ENCODE measurements at regions not wholly inside any gene's neighbourhood (a gene's known extent, or its start where the extent isn't known, plus 50 kb on each side); places are given as distances from the start of the nearest gene placed in this dataset.

- no peak overlapping the region for H3K4me3 ChIP-seq (replicated peaks; ENCODE audit: insufficient read depth, low read length)
- DNase-seq (ENCODE audit: low read depth in 1 of 2, low spot score in 1 of 2), result no peak
- H3K27ac ChIP-seq (replicated peaks), result no peak overlapping the region
- TF ChIP-seq, protein P1, sequence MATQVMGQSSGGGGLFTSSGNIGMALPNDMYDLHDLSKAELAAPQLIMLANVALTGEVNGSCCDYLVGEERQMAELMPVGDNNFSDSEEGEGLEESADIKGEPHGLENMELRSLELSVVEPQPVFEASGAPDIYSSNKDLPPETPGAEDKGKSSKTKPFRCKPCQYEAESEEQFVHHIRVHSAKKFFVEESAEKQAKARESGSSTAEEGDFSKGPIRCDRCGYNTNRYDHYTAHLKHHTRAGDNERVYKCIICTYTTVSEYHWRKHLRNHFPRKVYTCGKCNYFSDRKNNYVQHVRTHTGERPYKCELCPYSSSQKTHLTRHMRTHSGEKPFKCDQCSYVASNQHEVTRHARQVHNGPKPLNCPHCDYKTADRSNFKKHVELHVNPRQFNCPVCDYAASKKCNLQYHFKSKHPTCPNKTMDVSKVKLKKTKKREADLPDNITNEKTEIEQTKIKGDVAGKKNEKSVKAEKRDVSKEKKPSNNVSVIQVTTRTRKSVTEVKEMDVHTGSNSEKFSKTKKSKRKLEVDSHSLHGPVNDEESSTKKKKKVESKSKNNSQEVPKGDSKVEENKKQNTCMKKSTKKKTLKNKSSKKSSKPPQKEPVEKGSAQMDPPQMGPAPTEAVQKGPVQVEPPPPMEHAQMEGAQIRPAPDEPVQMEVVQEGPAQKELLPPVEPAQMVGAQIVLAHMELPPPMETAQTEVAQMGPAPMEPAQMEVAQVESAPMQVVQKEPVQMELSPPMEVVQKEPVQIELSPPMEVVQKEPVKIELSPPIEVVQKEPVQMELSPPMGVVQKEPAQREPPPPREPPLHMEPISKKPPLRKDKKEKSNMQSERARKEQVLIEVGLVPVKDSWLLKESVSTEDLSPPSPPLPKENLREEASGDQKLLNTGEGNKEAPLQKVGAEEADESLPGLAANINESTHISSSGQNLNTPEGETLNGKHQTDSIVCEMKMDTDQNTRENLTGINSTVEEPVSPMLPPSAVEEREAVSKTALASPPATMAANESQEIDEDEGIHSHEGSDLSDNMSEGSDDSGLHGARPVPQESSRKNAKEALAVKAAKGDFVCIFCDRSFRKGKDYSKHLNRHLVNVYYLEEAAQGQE (IDR thresholded peaks at IDR 0.05; ENCODE audit: insufficient replicate concordance, low read depth), result no peak
- TF ChIP-seq CTCF (IDR thresholded peaks at IDR 0.05; ENCODE audit: insufficient read depth, low read length) (no peak), POLR2AphosphoS5 (IDR thresholded peaks at IDR 0.05; ENCODE audit: low read depth) (no peak), SPI1 (IDR thresholded peaks at IDR 0.05; ENCODE audit: borderline replicate concordance, low read depth) (no peak), GABPA (IDR thresholded peaks at IDR 0.05; ENCODE audit: low read depth) (no peak)
- H3K27me3 ChIP-seq (ENCODE audit: insufficient read depth, poor library complexity, severe bottlenecking), result no peaks in the 10 kb centered on the region
These were observed 61.2 kb upstream of the TMEM132C start for GRCh38 chr12:128205758-128206157.

Data from HL-60 (cell line).